Esophagus muscularis mucosa (tissue), 3 donors: ENCODE measurements at regions not wholly inside any gene's neighbourhood (a gene's known extent, or its start where the extent isn't known, plus 50 kb on each side); places are given as distances from the start of the nearest gene placed in this dataset.

Experiments
- EP300 ChIP-seq: sonication (generic); formaldehyde crosslinking; IDR thresholded peaks from one replicate; pipeline ENCODE4 v1.6.1; 2017; ENCODE audit warnings: antibody characterized with exemption
- TF ChIP-seq, protein P1 (sequence below), 3 experiments: fragments of 200-600 bp in 2 of 3; fragments of 450-650 bp in 1 of 3; sonication (generic) in 2 of 3; IDR thresholded peaks; one replicate each; pipeline ENCODE4 v1.5.1; 2017 to 2019; ENCODE audit warnings: antibody characterized with exemption in 3 of 3, mild to moderate bottlenecking in 2 of 3, moderate library complexity in 1 of 3

DNA sequence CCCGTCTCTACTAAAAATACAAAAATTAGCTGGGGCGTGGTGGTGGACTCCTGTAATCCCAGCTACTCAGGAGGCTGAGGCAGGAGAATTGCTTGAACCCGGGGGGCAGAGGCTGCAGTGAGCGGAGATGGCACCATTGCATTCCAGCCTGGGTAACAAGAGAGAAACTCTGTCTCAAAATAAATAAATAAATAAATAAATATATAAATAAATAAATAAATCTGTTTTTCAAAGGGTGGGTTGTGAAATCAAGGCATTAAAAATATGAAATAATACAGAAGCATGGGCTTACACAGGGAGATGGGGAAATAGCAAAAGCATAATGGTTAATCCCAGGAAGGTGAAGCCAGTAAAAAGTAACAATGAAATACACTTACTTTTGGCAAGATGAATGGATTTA, 93.9 kb downstream of the LYZL2 start:
- TF ChIP-seq, protein P1, sequence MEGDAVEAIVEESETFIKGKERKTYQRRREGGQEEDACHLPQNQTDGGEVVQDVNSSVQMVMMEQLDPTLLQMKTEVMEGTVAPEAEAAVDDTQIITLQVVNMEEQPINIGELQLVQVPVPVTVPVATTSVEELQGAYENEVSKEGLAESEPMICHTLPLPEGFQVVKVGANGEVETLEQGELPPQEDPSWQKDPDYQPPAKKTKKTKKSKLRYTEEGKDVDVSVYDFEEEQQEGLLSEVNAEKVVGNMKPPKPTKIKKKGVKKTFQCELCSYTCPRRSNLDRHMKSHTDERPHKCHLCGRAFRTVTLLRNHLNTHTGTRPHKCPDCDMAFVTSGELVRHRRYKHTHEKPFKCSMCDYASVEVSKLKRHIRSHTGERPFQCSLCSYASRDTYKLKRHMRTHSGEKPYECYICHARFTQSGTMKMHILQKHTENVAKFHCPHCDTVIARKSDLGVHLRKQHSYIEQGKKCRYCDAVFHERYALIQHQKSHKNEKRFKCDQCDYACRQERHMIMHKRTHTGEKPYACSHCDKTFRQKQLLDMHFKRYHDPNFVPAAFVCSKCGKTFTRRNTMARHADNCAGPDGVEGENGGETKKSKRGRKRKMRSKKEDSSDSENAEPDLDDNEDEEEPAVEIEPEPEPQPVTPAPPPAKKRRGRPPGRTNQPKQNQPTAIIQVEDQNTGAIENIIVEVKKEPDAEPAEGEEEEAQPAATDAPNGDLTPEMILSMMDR (IDR thresholded peaks at IDR 0.05), result no peak
- TF ChIP-seq EP300, result no peak
